ENCODE measurements at regions not wholly inside any gene's neighbourhood (a gene's known extent, or its start where the extent isn't known, plus 50 kb on each side); places are given as distances from the start of the nearest gene placed in this dataset.
"Not testable (repeated sequence)": the region's sequence is repeated elsewhere in the genome, so short reads cannot be mapped to it uniquely, and the experiment has no call there.

GRCh38 chrX:3902222-3902621 is 188.8 kb upstream of the PRKX start:
- H3K4me3 Mint-ChIP-seq, DNase-seq, H3K27ac Mint-ChIP-seq, H3K9me3 Mint-ChIP-seq, H3K36me3 Mint-ChIP-seq, H3K27me3 Mint-ChIP-seq, H3K4me1 Mint-ChIP-seq: not testable (repeated sequence)

- not testable (repeated sequence) for H3K27ac Mint-ChIP-seq, H3K27me3 Mint-ChIP-seq, H3K9me3 Mint-ChIP-seq, DNase-seq, H3K36me3 Mint-ChIP-seq, H3K4me1 Mint-ChIP-seq, H3K4me3 Mint-ChIP-seq
Observed at GRCh38 chrX:3896755-3897154, 183.3 kb upstream of the PRKX start.

DNA sequence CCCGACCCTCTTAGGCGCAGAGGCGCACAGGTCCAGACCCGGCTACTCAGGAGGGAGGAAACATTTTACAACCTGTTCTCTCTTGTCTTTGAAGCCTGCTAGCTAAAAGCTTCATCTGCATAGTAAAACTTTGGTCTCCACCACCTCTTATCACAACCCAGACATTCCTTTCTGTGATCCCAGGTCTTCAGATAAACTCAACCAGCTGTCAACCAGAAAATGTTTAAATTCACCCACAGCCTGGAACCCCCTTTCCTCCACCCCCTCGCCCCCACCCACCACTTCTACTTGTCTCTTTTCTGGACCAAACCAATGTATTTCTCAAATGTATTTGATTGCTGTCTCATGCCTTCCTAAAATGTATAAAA is 169.1 kb upstream of the PRKX start:
- not testable (repeated sequence) for H3K4me1 Mint-ChIP-seq, H3K9me3 Mint-ChIP-seq, DNase-seq, H3K27ac Mint-ChIP-seq, H3K36me3 Mint-ChIP-seq, H3K27me3 Mint-ChIP-seq
- peak overlapping the region; percentile 43 for H3K4me3 Mint-ChIP-seq

DNA sequence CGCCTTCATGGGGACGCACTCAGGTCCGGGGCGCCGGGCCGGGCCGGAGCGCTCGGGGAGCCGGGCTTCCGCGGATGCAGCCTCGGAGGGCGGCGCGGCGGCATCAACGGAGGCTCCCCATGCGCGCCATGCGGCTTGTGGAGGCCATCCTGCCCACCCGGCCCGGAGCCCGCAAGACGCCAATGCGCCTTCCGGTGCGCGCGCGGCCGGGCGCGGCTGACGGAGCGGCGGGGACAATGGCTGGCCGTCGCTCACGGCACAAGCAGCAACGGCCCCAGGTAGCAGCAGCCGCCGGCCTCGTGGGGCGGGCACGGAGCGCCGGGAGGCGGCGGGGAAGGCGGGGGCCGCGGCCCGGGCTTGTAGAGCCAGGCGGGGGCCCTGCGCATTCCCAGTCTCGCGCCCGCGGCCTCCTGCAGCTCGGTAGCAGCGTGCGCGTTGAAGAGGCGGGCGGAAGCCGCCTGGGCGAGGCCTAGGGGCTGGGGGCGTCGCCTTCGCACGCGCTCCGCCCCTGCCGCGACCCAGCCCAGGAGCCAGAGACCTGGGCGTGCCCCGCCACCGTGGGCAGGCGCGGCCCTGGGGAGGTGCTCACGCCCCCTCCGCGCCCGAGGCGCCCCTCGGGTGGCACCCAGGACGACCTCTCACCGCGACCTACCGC is 168.6 kb upstream of the PRKX start:
- H3K27ac Mint-ChIP-seq, H3K4me3 Mint-ChIP-seq, H3K4me1 Mint-ChIP-seq, DNase-seq, H3K27me3 Mint-ChIP-seq, H3K36me3 Mint-ChIP-seq, H3K9me3 Mint-ChIP-seq: not testable (repeated sequence)

DNA sequence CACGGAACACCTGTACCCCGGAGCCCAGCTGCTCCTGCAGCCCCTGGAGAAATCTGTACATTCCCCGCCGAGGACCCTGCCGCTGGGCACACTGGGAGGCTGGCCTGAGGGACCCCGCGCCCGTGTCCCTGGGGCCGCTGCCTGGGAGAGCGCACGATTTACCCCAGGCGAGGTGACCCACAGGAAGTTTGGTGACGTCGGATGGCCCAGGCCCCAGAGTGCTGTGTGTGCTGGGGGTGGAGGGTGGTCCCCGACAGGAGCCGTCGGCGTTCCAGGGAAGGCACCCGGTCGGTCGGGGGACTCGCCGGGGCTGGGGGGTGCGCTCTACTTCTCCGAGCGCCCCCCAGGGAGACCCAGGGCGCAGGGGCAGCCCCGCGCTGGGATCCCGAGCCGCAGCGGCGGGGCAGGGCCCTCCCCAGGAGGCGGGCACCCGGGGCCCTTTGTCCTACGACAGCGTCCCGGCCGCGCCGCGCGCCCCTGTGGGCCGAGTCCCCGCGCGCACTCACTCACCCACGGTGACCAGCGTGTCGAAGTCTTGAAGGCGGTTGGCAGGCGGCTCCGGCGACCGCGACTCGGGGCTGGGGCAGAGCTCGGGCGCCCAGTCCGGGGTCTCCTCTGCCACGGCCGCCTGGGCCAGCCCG is 167.9 kb upstream of the PRKX start:
- not testable (repeated sequence) for H3K27me3 Mint-ChIP-seq, H3K9me3 Mint-ChIP-seq, H3K4me1 Mint-ChIP-seq, H3K36me3 Mint-ChIP-seq, H3K4me3 Mint-ChIP-seq, H3K27ac Mint-ChIP-seq, DNase-seq

DNA sequence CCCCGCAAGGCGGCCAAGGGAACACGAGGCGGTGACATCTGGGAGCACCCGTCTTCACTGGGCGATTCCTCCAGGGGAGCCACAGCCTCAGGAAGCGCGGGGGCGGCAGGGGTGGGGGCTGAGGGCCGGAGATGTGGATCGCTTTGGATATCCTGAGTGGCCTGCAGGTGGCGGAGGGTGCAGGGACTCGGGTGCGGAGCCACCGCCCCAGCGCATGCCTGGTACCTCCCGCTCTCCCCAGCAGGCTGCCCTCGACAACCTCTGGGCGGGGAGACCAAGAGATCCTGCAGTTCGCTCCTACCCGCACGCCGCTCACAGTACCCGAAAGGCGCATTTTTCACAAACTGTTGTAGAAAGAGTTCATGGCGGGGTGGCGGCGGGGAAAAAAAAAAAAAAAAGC is 162.9 kb upstream of the PRKX start:
- not testable (repeated sequence) for H3K27me3 Mint-ChIP-seq, H3K36me3 Mint-ChIP-seq, H3K27ac Mint-ChIP-seq, H3K9me3 Mint-ChIP-seq, H3K4me3 Mint-ChIP-seq, DNase-seq, H3K4me1 Mint-ChIP-seq

GRCh38 chrX:3875638-3876037 is 162.2 kb upstream of the PRKX start:
- not testable (repeated sequence) for H3K36me3 Mint-ChIP-seq, H3K4me1 Mint-ChIP-seq, H3K4me3 Mint-ChIP-seq, DNase-seq, H3K9me3 Mint-ChIP-seq, H3K27me3 Mint-ChIP-seq, H3K27ac Mint-ChIP-seq

GRCh38 chrX:3872226-3872879 is 158.9 kb upstream of the PRKX start:
- DNase-seq, H3K27me3 Mint-ChIP-seq, H3K4me3 Mint-ChIP-seq, H3K9me3 Mint-ChIP-seq, H3K27ac Mint-ChIP-seq, H3K4me1 Mint-ChIP-seq, H3K36me3 Mint-ChIP-seq: not testable (repeated sequence)

- not testable (repeated sequence) for H3K27ac Mint-ChIP-seq, H3K9me3 Mint-ChIP-seq, DNase-seq, H3K4me3 Mint-ChIP-seq, H3K36me3 Mint-ChIP-seq, H3K27me3 Mint-ChIP-seq, H3K4me1 Mint-ChIP-seq
Observed at GRCh38 chrX:3867067-3867831, 153.8 kb upstream of the PRKX start.

GRCh38 chrX:3858332-3858731 is 144.9 kb upstream of the PRKX start:
- DNase-seq, H3K4me1 Mint-ChIP-seq, H3K36me3 Mint-ChIP-seq, H3K4me3 Mint-ChIP-seq, H3K27me3 Mint-ChIP-seq, H3K27ac Mint-ChIP-seq, H3K9me3 Mint-ChIP-seq: not testable (repeated sequence)

GRCh38 chrX:3843522-3844145 is 130.2 kb upstream of the PRKX start:
- not testable (repeated sequence) for DNase-seq, H3K4me3 Mint-ChIP-seq, H3K4me1 Mint-ChIP-seq, H3K27me3 Mint-ChIP-seq, H3K9me3 Mint-ChIP-seq, H3K36me3 Mint-ChIP-seq, H3K27ac Mint-ChIP-seq

DNA sequence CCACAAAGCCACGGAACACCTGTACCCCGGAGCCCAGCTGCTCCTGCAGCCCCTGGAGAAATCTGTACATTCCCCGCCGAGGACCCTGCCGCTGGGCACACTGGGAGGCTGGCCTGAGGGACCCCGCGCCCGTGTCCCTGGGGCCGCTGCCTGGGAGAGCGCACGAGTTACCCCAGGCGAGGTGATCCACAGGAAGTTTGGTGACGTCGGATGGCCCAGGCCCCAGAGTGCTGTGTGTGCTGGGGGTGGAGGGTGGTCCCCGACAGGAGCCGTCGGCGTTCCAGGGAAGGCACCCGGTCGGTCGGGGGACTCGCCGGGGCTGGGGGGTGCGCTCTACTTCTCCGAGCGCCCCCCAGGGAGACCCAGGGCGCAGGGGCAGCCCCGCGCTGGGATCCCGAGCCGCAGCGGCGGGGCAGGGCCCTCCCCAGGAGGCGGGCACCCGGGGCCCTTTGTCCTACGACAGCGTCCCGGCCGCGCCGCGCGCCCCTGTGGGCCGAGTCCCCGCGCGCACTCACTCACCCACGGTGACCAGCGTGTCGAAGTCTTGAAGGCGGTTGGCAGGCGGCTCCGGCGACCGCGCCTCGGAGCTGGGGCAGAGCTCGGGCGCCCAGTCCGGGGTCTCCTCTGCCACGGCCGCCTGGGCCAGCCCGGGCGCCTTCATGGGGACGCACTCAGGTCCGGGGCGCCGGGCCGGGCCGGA is 129.5 kb upstream of the PRKX start:
- DNase-seq = peak; percentile 49
- Mint-ChIP-seq H3K4me3 (peak overlapping the region; percentile 68), H3K27ac (peak overlapping the region; percentile 63)
- not testable (repeated sequence) for H3K9me3 Mint-ChIP-seq, H3K36me3 Mint-ChIP-seq, H3K27me3 Mint-ChIP-seq, H3K4me1 Mint-ChIP-seq

DNA sequence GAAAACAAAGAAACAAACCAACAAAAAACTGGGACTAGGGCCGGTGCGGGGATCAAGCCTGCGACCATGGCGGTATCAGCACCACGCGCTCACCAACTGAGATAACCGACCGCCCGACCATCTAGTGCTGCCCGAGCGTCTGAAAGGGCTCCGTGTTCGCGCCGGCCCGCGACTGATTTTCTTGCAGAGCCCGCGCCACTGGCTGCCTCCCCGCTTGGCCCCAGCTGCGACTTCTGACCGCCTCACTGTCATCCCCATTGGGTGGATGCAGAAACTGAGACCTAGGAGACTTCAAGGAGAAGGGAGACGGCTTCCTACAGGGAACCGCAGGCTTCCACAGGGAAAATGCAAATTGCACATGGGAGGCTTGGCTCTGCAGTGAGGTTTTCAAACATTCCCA is 125.3 kb upstream of the PRKX start:
- not testable (repeated sequence) for DNase-seq, H3K36me3 Mint-ChIP-seq, H3K4me1 Mint-ChIP-seq, H3K27ac Mint-ChIP-seq, H3K9me3 Mint-ChIP-seq, H3K4me3 Mint-ChIP-seq, H3K27me3 Mint-ChIP-seq

- H3K4me3 Mint-ChIP-seq, DNase-seq, H3K4me1 Mint-ChIP-seq, H3K9me3 Mint-ChIP-seq, H3K36me3 Mint-ChIP-seq, H3K27me3 Mint-ChIP-seq, H3K27ac Mint-ChIP-seq: not testable (repeated sequence)
Observed at GRCh38 chrX:3837958-3838643, 124.7 kb upstream of the PRKX start.
